K562 (cell line): ENCODE measurements at regions not wholly inside any gene's neighbourhood (a gene's known extent, or its start where the extent isn't known, plus 50 kb on each side); places are given as distances from the start of the nearest gene placed in this dataset.

ENCODE experiments used
- ARID1B ChIP-seq: fragments of 450-650 bp; IDR thresholded peaks from 2 replicates; pipeline ENCODE4 v1.6.1; 2016; ENCODE audit warnings: antibody characterized with exemption, mild to moderate bottlenecking, inconsistent platforms
- CTCF ChIP-seq, 3 experiments: IDR thresholded peaks in 2 of 3; conservative IDR thresholded peaks in 1 of 3; 2 replicates each; pipeline ENCODE4 v1.5.1; 2011 to 2012; ENCODE audit warnings: low read length in 3 of 3, mild to moderate bottlenecking in 3 of 3, control low read depth in 2 of 3, improper control_type of control experiment in 1 of 3, inconsistent platforms in 1 of 3, low read depth in 1 of 3, mixed read lengths in 1 of 3, moderate library complexity in 1 of 3; ENCODE audit not compliant: insufficient read depth in 2 of 3
- JUNB ChIP-seq: fragments of 450-650 bp; formaldehyde crosslinking; conservative IDR thresholded peaks from 2 replicates; pipeline ENCODE4 v1.4.0; 2020; ENCODE audit warnings: mild to moderate bottlenecking
- MAX ChIP-seq: sonication (generic); formaldehyde crosslinking; IDR thresholded peaks from 2 replicates; pipeline ENCODE4 v1.9.0; 2022; ENCODE audit warnings: mild to moderate bottlenecking, missing genetic modification reagents
- NUFIP1 ChIP-seq: fragments of 450-650 bp; IDR thresholded peaks from 2 replicates; pipeline ENCODE4 v1.6.1; 2018; ENCODE audit not compliant: partially characterized antibody
- PATZ1 ChIP-seq: fragments of 250-450 bp; sonication (Bioruptor Pico); IDR thresholded peaks from 2 replicates; pipeline ENCODE4 v1.5.0; 2020; ENCODE audit warnings: mild to moderate bottlenecking, borderline replicate concordance
- POLR2A ChIP-seq: fragments of 450-650 bp; conservative IDR thresholded peaks from 2 replicates; pipeline ENCODE4 v1.6.1; 2016
- YY1 ChIP-seq, 3 experiments: IDR thresholded peaks; 2 replicates each; pipeline ENCODE4 v1.6.1; 2011; ENCODE audit warnings: low read length in 2 of 3, mild to moderate bottlenecking in 2 of 3, moderate library complexity in 2 of 3, borderline replicate concordance in 1 of 3, control low read depth in 1 of 3, low read depth in 1 of 3; ENCODE audit not compliant: insufficient read depth in 3 of 3, insufficient replicate concordance in 2 of 3, control insufficient read depth in 1 of 3, insufficient read length in 1 of 3; ENCODE audit errors: extremely low read depth in 1 of 3
- ZBTB40 ChIP-seq, 2 experiments: fragments of 450-650 bp in 1 of 2; sonication (generic) in 1 of 2; formaldehyde crosslinking in 1 of 2; IDR thresholded peaks; 2 replicates each; pipeline versions ENCODE4 v1.7.1 to v1.9.0; 2016 to 2022; ENCODE audit warnings: inconsistent platforms in 1 of 2, mild to moderate bottlenecking in 1 of 2, missing genetic modification reagents in 1 of 2
- ZNF253 ChIP-seq: fragments of 250-450 bp; sonication (Bioruptor Pico); conservative IDR thresholded peaks from 2 replicates; pipeline ENCODE4 v1.6.1; 2021; ENCODE audit warnings: mild to moderate bottlenecking
- ZNF431 ChIP-seq: sonication (generic); formaldehyde crosslinking; IDR thresholded peaks from 2 replicates; pipeline ENCODE4 v1.8.0; 2022; ENCODE audit warnings: mild to moderate bottlenecking, missing genetic modification reagents

- no peak for TF ChIP-seq ZNF431
- TF ChIP-seq PATZ1 (CRISPR knock-in tag) = no peak
- TF ChIP-seq ARID1B = no peak
- TF ChIP-seq CTCF (IDR thresholded peaks at IDR 0.05 in 2 of 3, conservative IDR thresholded peaks at IDR 0.05 in 1 of 3; ENCODE audit: insufficient read depth in 2 of 3, low read depth in 1 of 3, low read length in 3 of 3) = no peak
- no peak for TF ChIP-seq YY1 (IDR thresholded peaks at IDR 0.05; ENCODE audit: borderline replicate concordance in 1 of 3, control insufficient read depth in 1 of 3, extremely low read depth in 1 of 3, insufficient read depth in 3 of 3, insufficient read length in 1 of 3, insufficient replicate concordance in 2 of 3, low read depth in 1 of 3, low read length in 2 of 3)
- TF ChIP-seq POLR2A = no peak
- TF ChIP-seq MAX (CRISPR knock-in tag) = no peak
- TF ChIP-seq ZBTB40 (IDR thresholded peaks at IDR 0.05) = no peak
- no peak for TF ChIP-seq ZBTB40 (CRISPR knock-in tag; IDR thresholded peaks at IDR 0.05)
- TF ChIP-seq ZNF253 (CRISPR knock-in tag) = no peak
- no peak for TF ChIP-seq JUNB (CRISPR knock-in tag)
- no peak for TF ChIP-seq NUFIP1
Measured at GRCh38 chr9:88049677-88050307, 75.5 kb upstream of the CDK20 start.
